Activated CD4-positive, alpha-beta memory T cell treated with anti-CD3 and anti-CD28 coated beads for 36 hours (primary cell): ENCODE measurements at regions not wholly inside any gene's neighbourhood (a gene's known extent, or its start where the extent isn't known, plus 50 kb on each side); places are given as distances from the start of the nearest gene placed in this dataset.
"Not testable (repeated sequence)": the region's sequence is repeated elsewhere in the genome, so short reads cannot be mapped to it uniquely, and the experiment has no call there.

ENCODE experiments used
- CTCF ChIA-PET: fragments of 350-600 bp; sonication (Branson Sonifier 250); formaldehyde crosslinking; loops from one replicate; lab custom pipeline; 2021; ENCODE audit warnings: antibody characterized with exemption, inconsistent platforms; lab: Charles Lee
- POLR2A ChIA-PET: fragments of 350-600 bp; sonication (Branson Sonifier 250); formaldehyde crosslinking; loops from one replicate; lab custom pipeline; 2021; ENCODE audit warnings: antibody characterized with exemption; lab: Charles Lee
- DNase-seq: peaks from one replicate; pipeline ENCODE4 v3.0.0-alpha.2; 2020
- H3K27ac Mint-ChIP-seq: one replicate; pipeline ENCODE4 v1.8.0; 2021; ENCODE audit warnings: mixed read lengths
- H3K27me3 Mint-ChIP-seq: one replicate; pipeline ENCODE4 v1.8.0; 2021; ENCODE audit warnings: mixed read lengths
- H3K36me3 Mint-ChIP-seq: one replicate; pipeline ENCODE4 v1.8.0; 2021; ENCODE audit warnings: mixed read lengths
- H3K4me1 Mint-ChIP-seq: one replicate; pipeline ENCODE4 v1.8.0; 2021; ENCODE audit warnings: low read depth, mixed read lengths
- H3K4me3 Mint-ChIP-seq: one replicate; pipeline ENCODE4 v1.8.0; 2021; ENCODE audit warnings: mild to moderate bottlenecking, mixed read lengths
- H3K9me3 Mint-ChIP-seq: one replicate; pipeline ENCODE4 v1.8.0; 2021; ENCODE audit warnings: mixed read lengths
- intact Hi-C: fragments of 100-400 bp; cut with micrococcal nuclease; formaldehyde crosslinking; loops from one replicate; pipeline ENCODE4 v1.15.1; 2023

DNA sequence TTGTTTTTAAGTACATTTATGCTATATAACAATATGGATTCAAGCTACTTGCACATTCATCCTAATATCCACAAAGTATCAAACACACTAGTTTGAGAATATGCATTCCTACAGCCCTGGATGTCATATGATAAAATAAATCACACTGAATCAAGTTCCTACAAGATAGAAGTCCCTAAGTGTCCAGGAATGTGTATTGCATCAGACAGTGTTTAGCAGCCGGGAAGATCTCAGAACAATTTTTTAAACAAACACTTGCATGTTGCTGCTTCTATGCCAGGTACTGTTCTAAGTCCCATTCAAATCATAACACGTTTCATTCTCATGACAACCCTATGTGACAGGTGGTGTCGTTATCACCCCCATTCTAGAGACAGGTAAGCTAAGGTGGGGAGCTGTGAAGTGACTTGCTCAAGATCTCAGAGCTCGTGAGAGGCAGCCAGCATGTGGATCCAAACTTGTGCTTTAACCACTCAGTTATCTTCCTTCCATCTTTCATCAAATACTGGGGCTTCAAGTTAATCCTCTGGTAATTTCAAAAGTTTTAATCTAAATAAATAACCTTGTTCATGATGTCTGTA lies 68.3 kb upstream of the KIF26B start:
- H3K27me3 Mint-ChIP-seq, result no peaks in the 10 kb centered on the region
- intact Hi-C loops, result no loop called here
- no peak overlapping the region for H3K27ac Mint-ChIP-seq
- no peaks in the 10 kb centered on the region for H3K9me3 Mint-ChIP-seq
- peaks cover 3% of the 10 kb centered on the region for H3K4me1 Mint-ChIP-seq
- no peak overlapping the region for H3K4me3 Mint-ChIP-seq
- H3K36me3 Mint-ChIP-seq, result no peaks in the 10 kb centered on the region
- CTCF ChIA-PET, result interaction anchor here (1.0 kb wide), 1 partner anchor 67 kb away, joined by 3 read pairs; no protein-coding TSS in a partner anchor
- DNase-seq, result no peak
- POLR2A ChIA-PET, result no interaction called here

DNA sequence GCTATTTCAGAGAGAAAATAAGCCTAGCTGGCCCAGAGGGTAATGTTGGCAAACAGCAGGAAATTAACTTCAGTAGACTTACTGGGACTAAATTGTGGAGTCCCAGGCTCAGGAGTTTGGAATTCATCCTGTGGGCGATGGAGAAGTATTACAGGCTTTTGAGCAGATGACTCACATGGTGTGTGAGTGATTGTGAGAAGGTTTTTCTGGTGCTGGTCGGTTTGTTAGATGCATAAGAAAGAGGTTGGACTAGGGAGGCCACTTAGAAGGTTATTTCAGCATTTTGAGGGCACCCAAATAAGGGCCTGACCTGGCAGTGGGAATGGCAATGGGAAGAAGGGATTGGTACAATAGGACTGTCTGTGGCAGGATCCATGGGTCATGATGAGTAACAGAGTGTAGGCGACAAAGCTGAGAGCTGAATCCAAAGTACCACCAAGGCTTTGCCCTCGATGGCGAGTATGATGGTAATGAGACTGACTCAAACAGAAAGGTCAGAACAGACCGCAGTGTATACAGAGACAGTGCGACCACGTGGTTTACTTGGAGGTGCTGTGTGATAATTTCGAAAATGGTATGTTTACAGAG lies 69.2 kb upstream of the KIF26B start:
- Mint-ChIP-seq H3K36me3 (no peaks in the 10 kb centered on the region), H3K9me3 (no peaks in the 10 kb centered on the region), H3K4me1 (peaks cover 3% of the 10 kb centered on the region), H3K27ac (no peak overlapping the region), H3K27me3 (no peaks in the 10 kb centered on the region), H3K4me3 (no peak overlapping the region)
- peak; percentile 11 for DNase-seq
- ChIA-PET POLR2A (no interaction called here), CTCF (interaction anchor here (1.0 kb wide), 1 partner anchor 68 kb away, joined by 3 read pairs; no protein-coding TSS in a partner anchor)
- intact Hi-C loops, result no loop called here

DNA sequence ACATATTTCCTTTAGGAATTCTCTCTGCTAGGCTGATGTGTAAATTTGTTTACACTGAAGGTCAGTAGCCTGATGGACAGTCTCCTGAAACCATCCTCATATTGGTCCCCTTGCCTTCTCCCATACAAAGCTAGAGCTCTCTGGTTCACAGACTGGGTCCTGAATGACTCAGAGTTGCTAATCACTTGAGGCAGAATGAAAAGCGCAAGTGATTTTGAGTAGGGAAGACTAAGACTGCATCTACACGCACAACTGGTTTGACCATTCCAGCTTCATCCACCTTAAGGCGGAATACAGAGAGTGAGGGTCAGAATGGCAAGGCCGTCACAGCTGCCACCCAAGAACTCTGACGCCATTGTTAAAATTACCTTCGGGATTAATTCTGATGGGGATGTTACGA lies 70.2 kb upstream of the KIF26B start:
- POLR2A ChIA-PET, result no interaction called here
- H3K9me3 Mint-ChIP-seq, result no peaks in the 10 kb centered on the region
- no peak overlapping the region for H3K4me3 Mint-ChIP-seq

GRCh38 chr1:245079021-245079609 lies 75.7 kb upstream of the KIF26B start:
- H3K36me3 Mint-ChIP-seq, result no peaks in the 10 kb centered on the region
- no peak overlapping the region for H3K4me3 Mint-ChIP-seq
- intact Hi-C loops, result loop anchor here (1.0 kb wide), 2 partner anchors 74 to 924 kb away; no protein-coding TSS in a partner anchor
- H3K4me1 Mint-ChIP-seq, result no peaks in the 10 kb centered on the region
- ChIA-PET CTCF (interaction anchor here (1.1 kb wide), 1 partner anchor 18 kb away, joined by 3 read pairs; no protein-coding TSS in a partner anchor), POLR2A (no interaction called here)
- no peak overlapping the region for H3K27ac Mint-ChIP-seq
- no peak for DNase-seq
- peaks cover 2% of the 10 kb centered on the region for H3K27me3 Mint-ChIP-seq
- H3K9me3 Mint-ChIP-seq, result peaks cover 3% of the 10 kb centered on the region

More for the DNA sequence above, 70.2 kb upstream of the KIF26B start:
- CTCF ChIA-PET, result no interaction called here
- intact Hi-C loops, result no loop called here
- H3K27me3 Mint-ChIP-seq, result no peaks in the 10 kb centered on the region
- no peak for DNase-seq
- H3K36me3 Mint-ChIP-seq, result no peaks in the 10 kb centered on the region
- peaks cover 3% of the 10 kb centered on the region for H3K4me1 Mint-ChIP-seq
- no peak overlapping the region for H3K27ac Mint-ChIP-seq

GRCh38 chr1:245074898-245075297 lies 79.9 kb upstream of the KIF26B start:
- DNase-seq, result no peak
- H3K4me1 Mint-ChIP-seq, result no peaks in the 10 kb centered on the region
- no peak overlapping the region for H3K4me3 Mint-ChIP-seq
- peaks cover 2% of the 10 kb centered on the region for H3K27me3 Mint-ChIP-seq
- no peaks in the 10 kb centered on the region for H3K36me3 Mint-ChIP-seq
- POLR2A ChIA-PET, result no interaction called here
- intact Hi-C loops, result no loop called here
- no peak overlapping the region for H3K27ac Mint-ChIP-seq
- peaks cover 7% of the 10 kb centered on the region for H3K9me3 Mint-ChIP-seq
- CTCF ChIA-PET, result no interaction called here

DNA sequence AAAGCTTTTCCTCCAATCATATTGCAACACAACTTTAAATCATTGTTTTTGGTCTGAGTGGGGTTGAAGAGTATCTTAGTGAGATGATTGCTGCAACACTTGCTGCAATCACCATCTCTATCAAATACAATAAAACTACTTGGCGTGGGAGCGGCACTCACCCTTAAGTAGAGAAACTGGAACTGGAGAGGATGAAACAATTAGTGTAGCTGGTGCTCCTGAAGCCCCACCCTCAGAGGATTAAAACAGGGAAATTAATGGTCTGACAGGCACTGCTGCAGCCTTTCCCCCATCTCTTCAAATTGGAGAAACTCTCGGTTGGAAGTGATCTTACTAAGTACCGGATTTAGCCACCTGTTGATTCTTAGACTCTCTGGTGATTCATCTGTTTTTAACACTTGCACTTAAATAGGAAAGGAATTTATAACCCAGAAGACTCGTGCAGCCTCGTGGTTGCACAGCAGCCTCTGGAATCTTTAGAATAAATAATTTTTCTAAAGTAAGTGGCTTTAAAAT lies 80.5 kb upstream of the KIF26B start:
- POLR2A ChIA-PET, result no interaction called here
- intact Hi-C loops, result no loop called here
- Mint-ChIP-seq H3K9me3 (peaks cover 7% of the 10 kb centered on the region), H3K27me3 (peaks cover 2% of the 10 kb centered on the region), H3K4me3 (no peak overlapping the region), H3K36me3 (no peaks in the 10 kb centered on the region), H3K27ac (no peak overlapping the region), H3K4me1 (no peaks in the 10 kb centered on the region)
- CTCF ChIA-PET, result no interaction called here
- DNase-seq, result no peak

DNA sequence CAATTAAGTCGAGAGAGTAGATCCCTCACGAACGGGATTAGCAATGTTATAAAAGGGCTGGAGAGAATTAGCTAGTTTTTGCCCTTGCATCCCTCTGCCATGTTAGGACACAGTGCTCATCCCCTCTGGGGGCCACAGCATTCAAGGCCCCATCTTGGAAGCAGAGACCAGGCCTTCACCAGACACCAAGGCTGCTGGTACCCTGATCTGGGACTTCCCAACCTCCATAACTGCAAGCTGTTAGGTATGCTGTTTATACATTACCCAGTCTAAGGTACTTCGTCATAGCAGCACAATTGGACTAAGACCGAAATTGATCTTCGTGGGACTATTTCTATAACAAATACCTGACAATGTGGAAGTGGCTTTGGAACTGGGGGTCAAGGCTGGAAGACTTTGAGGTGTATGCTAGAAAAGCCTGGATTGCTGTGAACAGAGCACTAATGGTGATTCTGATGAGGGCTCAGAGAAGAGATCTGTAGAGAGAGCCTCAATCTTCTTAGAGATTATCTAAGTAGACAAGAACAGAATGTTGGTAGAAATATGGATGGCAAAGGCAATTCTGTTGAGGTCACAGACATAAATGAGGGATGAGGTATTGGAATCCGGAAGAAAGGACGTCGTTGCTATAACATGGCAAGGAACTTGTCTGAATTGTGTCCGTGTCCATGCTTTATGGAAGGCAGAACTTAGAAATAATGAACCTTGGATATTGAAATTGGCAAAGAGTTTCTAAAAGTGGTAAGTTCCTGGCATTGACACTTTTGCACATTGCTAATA lies 83.8 kb upstream of the KIF26B start:
- Mint-ChIP-seq H3K27ac (no peak overlapping the region), H3K9me3 (peaks cover 4% of the 10 kb centered on the region), H3K4me1 (no peaks in the 10 kb centered on the region), H3K36me3 (no peaks in the 10 kb centered on the region), H3K27me3 (no peaks in the 10 kb centered on the region), H3K4me3 (no peak overlapping the region)
- POLR2A ChIA-PET, result no interaction called here
- no peak for DNase-seq
- intact Hi-C loops, result no loop called here
- CTCF ChIA-PET, result interaction anchor here (0.9 kb wide), 1 partner anchor 29 kb away, joined by 3 read pairs; no protein-coding TSS in a partner anchor

GRCh38 chr1:245067257-245067656 lies 87.5 kb upstream of the KIF26B start:
- intact Hi-C loops, result no loop called here
- CTCF ChIA-PET, result no interaction called here

GRCh38 chr1:245062741-245063305 lies 92.0 kb upstream of the KIF26B start:
- H3K9me3 Mint-ChIP-seq, result no peaks in the 10 kb centered on the region
- no peak overlapping the region for H3K27ac Mint-ChIP-seq
- ChIA-PET POLR2A (no interaction called here), CTCF (no interaction called here)
- no peak overlapping the region for H3K4me3 Mint-ChIP-seq
- H3K27me3 Mint-ChIP-seq, result no peaks in the 10 kb centered on the region
- DNase-seq, result peak; percentile 16
- H3K4me1 Mint-ChIP-seq, result no peaks in the 10 kb centered on the region
- no peaks in the 10 kb centered on the region for H3K36me3 Mint-ChIP-seq
- intact Hi-C loops, result no loop called here

More at GRCh38 chr1:245067257-245067656, 87.5 kb upstream of the KIF26B start:
- H3K4me1 Mint-ChIP-seq, result no peaks in the 10 kb centered on the region
- DNase-seq, result no peak
- POLR2A ChIA-PET, result no interaction called here
- no peak overlapping the region for H3K4me3 Mint-ChIP-seq
- no peaks in the 10 kb centered on the region for H3K36me3 Mint-ChIP-seq
- H3K27me3 Mint-ChIP-seq, result no peaks in the 10 kb centered on the region
- H3K27ac Mint-ChIP-seq, result no peak overlapping the region
- H3K9me3 Mint-ChIP-seq, result no peaks in the 10 kb centered on the region

DNA sequence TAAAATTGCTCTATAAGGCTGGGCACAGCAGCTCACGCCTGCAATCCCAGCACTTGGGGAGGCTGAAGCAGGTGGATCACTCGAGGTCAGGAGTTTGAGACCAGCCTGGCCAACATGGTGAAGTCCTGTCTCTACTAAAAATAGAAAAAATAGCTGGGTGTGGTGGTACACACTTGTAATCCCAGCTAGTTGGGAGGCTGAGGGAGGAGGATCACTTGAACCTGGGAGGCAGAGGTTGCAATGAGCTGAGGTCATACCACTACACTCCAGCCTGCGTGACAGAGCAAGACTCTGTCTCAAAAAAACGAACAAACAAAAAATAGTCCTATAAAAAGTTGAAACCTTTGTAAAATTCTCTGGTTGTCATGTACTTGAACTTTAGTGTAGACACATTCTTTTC lies 93.0 kb upstream of the KIF26B start:
- H3K36me3 Mint-ChIP-seq, intact Hi-C loops, H3K27me3 Mint-ChIP-seq, DNase-seq, H3K4me3 Mint-ChIP-seq, H3K27ac Mint-ChIP-seq, H3K4me1 Mint-ChIP-seq, H3K9me3 Mint-ChIP-seq, POLR2A ChIA-PET: not testable (repeated sequence)
- CTCF ChIA-PET, result interaction anchor here (0.6 to 2.4 kb wide), 2 partner anchors 19 to 190 kb away, joined by 4 to 12 read pairs; no protein-coding TSS in a partner anchor

GRCh38 chr1:245060684-245061374 lies 94.0 kb upstream of the KIF26B start:
- CTCF ChIA-PET, result interaction anchor here (0.6 to 2.4 kb wide), 3 partner anchors 18 to 259 kb away, joined by 3 to 12 read pairs (median 3); no protein-coding TSS in a partner anchor
- no peaks in the 10 kb centered on the region for H3K36me3 Mint-ChIP-seq
- intact Hi-C loops, result no loop called here
- no peaks in the 10 kb centered on the region for H3K9me3 Mint-ChIP-seq
- H3K27ac Mint-ChIP-seq, result no peak overlapping the region
- no peak overlapping the region for H3K4me3 Mint-ChIP-seq
- DNase-seq, result no peak
- POLR2A ChIA-PET, result no interaction called here
- no peaks in the 10 kb centered on the region for H3K27me3 Mint-ChIP-seq
- no peaks in the 10 kb centered on the region for H3K4me1 Mint-ChIP-seq
